Gastrocnemius medialis (tissue), 4 donors: ENCODE measurements at regions not wholly inside any gene's neighbourhood (a gene's known extent, or its start where the extent isn't known, plus 50 kb on each side); places are given as distances from the start of the nearest gene placed in this dataset.

Source experiments
- POLR2A ChIP-seq, 2 donors: fragments of 450-650 bp; IDR thresholded peaks; one replicate each; pipeline ENCODE4 v1.6.1; 2017; ENCODE audit warnings: antibody characterized with exemption in 2 of 2, mild to moderate bottlenecking in 2 of 2, moderate library complexity in 2 of 2
- TF ChIP-seq, protein P1 (sequence below), 5 experiments: fragments of 450-650 bp in 3 of 5; fragments of 200-600 bp in 2 of 5; sonication (generic) in 2 of 5; IDR thresholded peaks in 4 of 5; conservative IDR thresholded peaks in 1 of 5; 1 replicate in 4 of 5; 2 replicates in 1 of 5; pipeline ENCODE4 v1.5.1; 2016 to 2019; ENCODE audit warnings: antibody characterized with exemption in 5 of 5, mild to moderate bottlenecking in 3 of 5, moderate library complexity in 3 of 5

DNA sequence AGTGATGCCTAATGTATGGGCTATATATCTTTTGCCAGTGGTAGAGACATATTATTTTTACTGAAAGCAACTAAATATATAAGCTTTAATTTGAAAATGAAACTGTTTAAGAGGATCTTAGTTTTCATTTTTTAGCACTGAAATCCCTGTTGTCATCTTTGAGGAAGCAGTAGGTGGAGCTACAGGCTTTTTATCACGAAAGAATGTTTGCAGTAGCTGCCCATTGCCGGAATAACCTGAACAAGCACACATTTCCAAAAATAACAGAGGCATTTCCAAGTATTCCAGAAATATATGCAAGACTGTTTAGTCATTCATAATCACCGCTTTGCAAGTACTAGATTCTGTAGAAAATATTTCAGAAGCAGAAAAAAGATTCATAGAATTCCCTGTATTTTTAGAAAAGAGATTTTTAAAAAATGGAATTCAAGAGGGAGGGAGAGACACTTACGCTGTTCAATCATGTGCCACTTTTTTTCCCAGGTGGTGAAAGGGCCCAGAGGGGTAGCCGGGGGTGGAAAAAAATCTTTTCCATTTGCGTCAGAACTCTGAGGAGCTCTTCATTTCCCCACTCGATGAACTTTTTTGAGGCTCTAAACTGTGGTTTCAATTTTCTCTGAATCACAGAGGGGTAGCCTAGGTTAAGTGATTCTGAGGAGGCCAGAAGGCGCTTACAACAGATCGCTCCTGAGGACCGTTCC, 142.5 kb upstream of the FERMT1 start:
- TF ChIP-seq, protein P1, sequence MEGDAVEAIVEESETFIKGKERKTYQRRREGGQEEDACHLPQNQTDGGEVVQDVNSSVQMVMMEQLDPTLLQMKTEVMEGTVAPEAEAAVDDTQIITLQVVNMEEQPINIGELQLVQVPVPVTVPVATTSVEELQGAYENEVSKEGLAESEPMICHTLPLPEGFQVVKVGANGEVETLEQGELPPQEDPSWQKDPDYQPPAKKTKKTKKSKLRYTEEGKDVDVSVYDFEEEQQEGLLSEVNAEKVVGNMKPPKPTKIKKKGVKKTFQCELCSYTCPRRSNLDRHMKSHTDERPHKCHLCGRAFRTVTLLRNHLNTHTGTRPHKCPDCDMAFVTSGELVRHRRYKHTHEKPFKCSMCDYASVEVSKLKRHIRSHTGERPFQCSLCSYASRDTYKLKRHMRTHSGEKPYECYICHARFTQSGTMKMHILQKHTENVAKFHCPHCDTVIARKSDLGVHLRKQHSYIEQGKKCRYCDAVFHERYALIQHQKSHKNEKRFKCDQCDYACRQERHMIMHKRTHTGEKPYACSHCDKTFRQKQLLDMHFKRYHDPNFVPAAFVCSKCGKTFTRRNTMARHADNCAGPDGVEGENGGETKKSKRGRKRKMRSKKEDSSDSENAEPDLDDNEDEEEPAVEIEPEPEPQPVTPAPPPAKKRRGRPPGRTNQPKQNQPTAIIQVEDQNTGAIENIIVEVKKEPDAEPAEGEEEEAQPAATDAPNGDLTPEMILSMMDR (IDR thresholded peaks at IDR 0.05 in 4 of 5, conservative IDR thresholded peaks at IDR 0.05 in 1 of 5) = no peak
- no peak for TF ChIP-seq POLR2A (IDR thresholded peaks at IDR 0.05)
